ENCODE measurements at regions not wholly inside any gene's neighbourhood (a gene's known extent, or its start where the extent isn't known, plus 50 kb on each side); places are given as distances from the start of the nearest gene placed in this dataset.

- DNase-seq (ENCODE audit: low read depth) = no peak
Measured at GRCh38 chr6:163843218-163843617, 428.7 kb downstream of the QKI start.

- DNase-seq (ENCODE audit: low read depth) = no peak
Measured at GRCh38 chr6:163842467-163842866, 427.9 kb downstream of the QKI start.

- DNase-seq (ENCODE audit: low read depth) = no peak
Measured at GRCh38 chr6:163841733-163842132, 427.2 kb downstream of the QKI start.

GRCh38 chr6:163841326-163841725 lies 426.8 kb downstream of the QKI start:
- DNase-seq (ENCODE audit: low read depth) = no peak

- no peak for DNase-seq (ENCODE audit: low read depth)
Measured at GRCh38 chr6:163840880-163841279, 426.4 kb downstream of the QKI start.

GRCh38 chr6:163839296-163839695 lies 424.8 kb downstream of the QKI start:
- no peak for DNase-seq (ENCODE audit: low read depth)

GRCh38 chr6:163837691-163838431 lies 423.3 kb downstream of the QKI start:
- DNase-seq (ENCODE audit: low read depth) = no peak

- DNase-seq (ENCODE audit: low read depth) = no peak
Measured at GRCh38 chr6:163836876-163837690, 422.6 kb downstream of the QKI start.

- no peak for DNase-seq (ENCODE audit: low read depth)
Measured at GRCh38 chr6:163835439-163836171, 421.1 kb downstream of the QKI start.

GRCh38 chr6:163834226-163834970 lies 419.9 kb downstream of the QKI start:
- DNase-seq (ENCODE audit: low read depth) = no peak

GRCh38 chr6:163831736-163832135 lies 417.2 kb downstream of the QKI start:
- no peak for DNase-seq (ENCODE audit: low read depth)

GRCh38 chr6:163830641-163831040 lies 416.1 kb downstream of the QKI start:
- no peak for DNase-seq (ENCODE audit: low read depth)

GRCh38 chr6:163828038-163828795 lies 413.7 kb downstream of the QKI start:
- no peak for DNase-seq (ENCODE audit: low read depth)

GRCh38 chr6:163827143-163827542 lies 412.6 kb downstream of the QKI start:
- DNase-seq (ENCODE audit: low read depth) = no peak

GRCh38 chr6:163826629-163827028 lies 412.1 kb downstream of the QKI start:
- no peak for DNase-seq (ENCODE audit: low read depth)

- no peak for DNase-seq (ENCODE audit: low read depth)
Measured at GRCh38 chr6:163825033-163825432, 410.5 kb downstream of the QKI start.

- DNase-seq (ENCODE audit: low read depth) = no peak
Measured at GRCh38 chr6:163823577-163823976, 409.1 kb downstream of the QKI start.

- no peak for DNase-seq (ENCODE audit: low read depth)
Measured at GRCh38 chr6:163820745-163821458, 406.4 kb downstream of the QKI start.

GRCh38 chr6:163820171-163820570 lies 405.7 kb downstream of the QKI start:
- DNase-seq (ENCODE audit: low read depth) = no peak

- DNase-seq (ENCODE audit: low read depth) = no peak
Measured at GRCh38 chr6:163818719-163819118, 404.2 kb downstream of the QKI start.

All from forelimb muscle (tissue), 1 donor.